GM18498 (cell line): ENCODE measurements at regions not wholly inside any gene's neighbourhood (a gene's known extent, or its start where the extent isn't known, plus 50 kb on each side); places are given as distances from the start of the nearest gene placed in this dataset.

Experiments
- ATAC-seq: cut with Tn5 transposase; IDR thresholded peaks from one replicate; pipeline ENCODE4 v1.9.1; 2021; ENCODE audit warnings: mild to moderate bottlenecking, moderate library complexity; ENCODE audit not compliant: unreplicated experiment

DNA sequence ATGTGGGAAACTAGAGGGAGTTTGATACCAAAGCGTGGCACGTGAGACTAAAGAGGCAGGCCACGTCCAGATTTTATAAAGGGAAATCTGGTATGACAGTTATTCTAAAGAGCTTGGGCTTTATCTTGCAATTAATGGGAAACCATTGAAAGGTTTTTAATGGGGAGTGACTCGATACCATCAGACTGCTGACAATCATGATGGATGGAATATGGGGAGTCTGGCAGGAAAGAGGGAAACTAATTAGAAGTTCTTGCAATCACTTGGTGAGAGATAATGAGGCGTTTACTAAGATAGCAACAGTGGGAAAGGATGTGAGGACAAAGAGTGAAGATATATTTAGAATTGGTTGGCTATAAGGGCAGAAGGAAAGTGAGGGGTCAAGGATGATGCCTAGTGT lies 94.0 kb downstream of the MBL2 start:
- ATAC-seq = no peak

DNA sequence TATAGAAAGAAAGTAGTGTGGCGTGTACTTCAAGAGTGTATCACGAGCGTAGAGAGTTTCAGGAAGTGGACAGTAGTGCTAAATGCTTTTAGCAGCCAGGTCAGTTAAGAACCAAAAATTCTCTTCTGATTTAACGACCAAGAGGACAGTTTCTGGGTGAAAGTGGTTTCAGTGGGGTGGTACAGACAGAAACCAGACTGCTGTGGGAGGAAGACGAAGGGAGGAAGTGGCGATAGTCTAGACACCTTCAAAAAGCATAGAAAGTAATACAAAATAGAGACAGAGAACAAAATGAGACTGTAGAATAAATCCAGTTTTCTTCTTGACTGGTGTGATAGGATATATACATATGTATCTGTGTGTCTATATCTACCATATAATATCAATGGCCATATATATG lies 93.5 kb downstream of the MBL2 start:
- no peak for ATAC-seq

DNA sequence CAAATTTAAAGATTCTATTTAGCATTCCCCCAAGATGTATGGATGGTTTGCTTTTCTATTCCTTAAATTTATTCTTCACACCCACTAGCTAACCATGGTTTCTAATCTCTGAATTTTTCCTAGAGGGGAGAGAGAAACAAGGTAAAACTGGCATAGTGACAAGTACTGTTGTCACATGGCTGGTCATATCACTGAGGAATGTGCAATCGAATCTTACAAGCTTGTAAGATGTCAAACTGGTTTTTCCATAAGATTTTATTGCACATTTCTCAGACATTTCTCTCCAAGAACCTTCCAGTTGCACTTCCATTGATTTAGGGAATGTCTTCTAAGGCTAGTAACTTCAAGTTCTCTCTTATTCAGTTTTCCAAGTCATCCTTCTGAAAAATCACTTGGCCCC lies 89.8 kb downstream of the MBL2 start:
- ATAC-seq = no peak

DNA sequence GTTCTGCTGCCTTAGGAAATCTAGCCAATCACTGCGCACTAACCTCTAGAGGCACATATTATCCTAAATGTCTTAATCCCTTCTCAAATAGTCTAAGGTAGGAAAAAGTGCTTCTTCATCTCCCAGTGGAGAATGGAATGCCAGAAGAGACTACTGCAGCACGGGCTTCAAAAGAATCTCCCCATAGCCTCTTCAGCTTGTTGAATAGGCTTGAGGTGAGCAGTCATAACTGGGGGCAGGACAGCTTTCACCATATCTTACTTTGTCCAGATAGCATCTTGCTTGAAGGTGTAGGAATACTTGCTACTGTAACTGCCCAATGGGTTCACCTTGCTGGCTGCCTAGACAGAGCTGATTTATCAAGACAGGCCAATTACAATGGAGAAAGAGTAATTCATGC lies 88.8 kb downstream of the MBL2 start:
- ATAC-seq = no peak

DNA sequence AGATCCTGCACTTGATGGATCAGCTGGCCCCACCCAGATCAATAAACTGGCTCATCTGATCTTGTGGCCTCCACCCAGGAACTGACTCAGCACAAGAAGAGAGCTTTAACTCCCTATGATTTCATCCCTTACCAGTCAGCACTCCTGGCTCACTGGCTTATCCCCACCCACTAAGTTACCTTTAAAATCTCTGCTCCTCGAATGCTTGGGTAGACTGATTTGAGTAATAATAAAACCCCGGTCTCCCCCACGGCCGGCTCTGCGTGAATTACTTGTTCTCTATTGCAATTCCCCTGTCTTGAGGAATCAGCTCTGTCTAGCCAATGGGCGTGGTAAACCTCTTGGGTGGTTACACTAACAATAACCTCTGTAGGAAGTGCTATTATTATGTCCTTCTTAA lies 83.7 kb downstream of the MBL2 start:
- ATAC-seq = no peak

DNA sequence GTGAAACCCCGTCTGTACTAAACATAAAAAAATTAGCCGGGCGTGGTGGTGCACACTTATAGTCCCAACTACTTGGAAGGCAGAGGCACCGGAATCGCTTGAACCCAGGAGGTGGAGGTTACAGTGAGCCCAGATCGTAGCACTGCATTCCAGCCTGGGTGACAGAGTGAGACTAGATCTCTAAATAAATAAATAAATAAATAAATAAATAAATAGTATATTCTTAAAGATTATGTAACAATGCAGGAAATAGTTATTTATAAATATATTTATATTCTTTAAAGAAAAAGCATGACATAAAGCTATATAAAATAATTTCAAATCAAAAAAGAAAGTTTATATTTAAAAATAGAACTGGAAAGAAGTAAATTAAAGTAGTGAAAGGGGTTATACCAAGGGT lies 76.4 kb downstream of the MBL2 start:
- no peak for ATAC-seq

DNA sequence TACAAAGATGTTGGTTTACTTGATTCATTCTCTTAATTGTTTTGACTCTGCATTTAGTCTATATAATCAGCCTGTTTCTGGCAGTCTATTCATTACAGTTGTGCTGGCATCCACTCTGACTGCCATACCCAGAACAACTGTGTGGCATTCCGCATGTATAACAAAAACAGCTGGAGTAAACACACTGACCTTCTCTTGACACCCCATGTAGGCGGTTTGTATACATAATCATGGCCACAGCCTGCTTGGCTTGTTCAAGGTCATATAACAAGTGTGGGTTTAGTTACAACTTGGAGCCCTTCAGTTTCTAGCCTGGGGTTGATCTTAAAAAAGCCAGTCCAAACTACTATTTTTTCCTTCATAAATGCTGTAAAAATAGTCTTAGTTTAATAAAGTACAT lies 70.9 kb downstream of the MBL2 start:
- ATAC-seq = no peak

DNA sequence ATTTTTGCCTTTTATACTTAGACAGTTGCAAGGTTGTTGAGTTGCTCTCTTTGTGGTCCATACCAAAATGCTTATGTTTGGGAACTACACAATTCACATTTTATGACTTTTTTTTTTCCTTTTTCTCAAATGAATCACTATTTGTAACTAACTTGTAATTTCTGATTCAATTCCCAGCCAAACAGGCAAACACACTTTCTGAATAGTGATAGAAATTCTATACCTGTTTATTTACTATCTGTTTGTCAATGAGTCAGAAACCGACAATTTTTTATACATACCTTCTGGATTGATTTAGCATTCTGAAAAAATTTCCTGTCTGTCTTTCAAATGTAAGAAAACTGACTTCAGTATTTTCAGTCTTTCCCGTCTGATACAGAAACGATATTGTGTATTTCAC lies 69.1 kb downstream of the MBL2 start:
- ATAC-seq = no peak

DNA sequence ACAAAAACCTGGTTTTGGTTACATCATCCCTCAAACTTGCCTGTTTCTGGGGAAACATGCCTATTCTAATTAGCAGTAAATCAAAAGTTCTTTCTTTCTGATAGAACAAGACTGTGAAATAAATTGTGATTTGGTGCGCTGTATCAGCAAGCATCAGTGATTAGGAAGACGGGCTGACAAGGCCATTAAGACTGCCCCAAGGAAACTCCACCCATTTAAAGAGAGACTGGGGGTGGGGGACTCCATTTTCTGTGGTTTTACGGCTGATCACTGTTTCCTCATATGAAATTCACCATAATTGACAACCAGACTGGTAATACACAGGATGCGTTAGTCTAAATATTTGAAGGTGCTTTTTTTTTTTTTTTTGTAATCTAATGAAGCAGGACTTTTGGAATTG lies 68.7 kb downstream of the MBL2 start:
- no peak for ATAC-seq

DNA sequence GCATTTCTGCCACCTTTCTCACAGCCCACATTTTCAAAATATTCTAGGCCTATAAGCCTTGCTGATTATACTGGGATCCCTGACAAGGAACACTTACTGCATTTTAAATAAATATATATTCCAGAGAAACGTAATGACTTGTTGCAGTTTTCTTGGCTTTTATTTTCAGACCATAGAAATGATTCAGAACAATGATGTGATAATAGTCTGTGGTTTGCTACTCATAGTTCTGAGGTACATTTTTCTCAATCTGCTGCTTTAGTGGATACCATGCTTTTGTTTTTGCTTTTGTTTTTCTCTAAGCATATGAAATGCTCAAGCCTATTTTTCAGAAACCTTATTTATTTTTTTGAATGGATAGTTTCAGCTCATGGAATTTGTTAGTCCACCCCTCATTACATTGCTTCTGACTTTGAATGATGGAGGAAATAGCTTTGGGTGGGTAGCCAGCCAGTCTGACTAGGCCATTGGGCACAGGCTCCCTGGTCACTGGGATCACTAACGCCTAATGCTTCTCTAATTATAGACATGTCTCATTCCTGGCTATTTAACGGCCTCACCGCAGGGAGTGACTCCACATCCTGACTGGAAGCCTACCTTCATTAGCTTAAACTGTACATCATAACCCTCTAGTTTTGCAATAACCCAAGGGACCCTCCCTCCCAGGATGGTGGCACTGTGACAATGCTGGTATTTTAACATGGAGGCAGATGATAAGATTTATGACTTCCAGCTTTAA lies 66.1 kb downstream of the MBL2 start:
- no peak for ATAC-seq
